ENCODE measurements at regions not wholly inside any gene's neighbourhood (a gene's known extent, or its start where the extent isn't known, plus 50 kb on each side); places are given as distances from the start of the nearest gene placed in this dataset.

GRCh38 chr1:79396901-79397300 is 390.4 kb upstream of the ADGRL4 start:
- no peak for TF ChIP-seq CTCF (IDR thresholded peaks at IDR 0.05; ENCODE audit: unreplicated experiment)
- no peak for DNase-seq (ENCODE audit: low spot score, unreplicated experiment)
- no peak overlapping the region for H3K27ac Mint-ChIP-seq
- H3K9me3 Mint-ChIP-seq (ENCODE audit: low read depth): no peaks in the 10 kb centered on the region
- no peaks in the 10 kb centered on the region for H3K36me3 Mint-ChIP-seq (ENCODE audit: insufficient read depth)
- no peak overlapping the region for H3K4me3 Mint-ChIP-seq (ENCODE audit: low read depth)
- no peaks in the 10 kb centered on the region for H3K27me3 Mint-ChIP-seq
- H3K4me1 Mint-ChIP-seq (ENCODE audit: low read depth): peaks cover 4% of the 10 kb centered on the region

GRCh38 chr1:79388694-79389361 is 382.3 kb upstream of the ADGRL4 start:
- peaks cover 1% of the 10 kb centered on the region for H3K36me3 Mint-ChIP-seq (ENCODE audit: insufficient read depth)
- no peak overlapping the region for H3K27ac Mint-ChIP-seq
- H3K4me1 Mint-ChIP-seq (ENCODE audit: low read depth): peaks cover 5% of the 10 kb centered on the region
- H3K27me3 Mint-ChIP-seq: no peaks in the 10 kb centered on the region
- peaks cover 3% of the 10 kb centered on the region for H3K9me3 Mint-ChIP-seq (ENCODE audit: low read depth)
- no peak for DNase-seq (ENCODE audit: low spot score, unreplicated experiment)
- no peak for TF ChIP-seq CTCF (IDR thresholded peaks at IDR 0.05; ENCODE audit: unreplicated experiment)
- H3K4me3 Mint-ChIP-seq (ENCODE audit: low read depth): no peak overlapping the region

GRCh38 chr1:79386730-79387129 is 380.2 kb upstream of the ADGRL4 start:
- TF ChIP-seq CTCF (IDR thresholded peaks at IDR 0.05; ENCODE audit: unreplicated experiment): no peak
- no peaks in the 10 kb centered on the region for H3K4me1 Mint-ChIP-seq (ENCODE audit: low read depth)
- no peak overlapping the region for H3K27ac Mint-ChIP-seq
- H3K36me3 Mint-ChIP-seq (ENCODE audit: insufficient read depth): peaks cover 1% of the 10 kb centered on the region
- no peaks in the 10 kb centered on the region for H3K27me3 Mint-ChIP-seq
- DNase-seq (ENCODE audit: low spot score, unreplicated experiment): no peak
- no peak overlapping the region for H3K4me3 Mint-ChIP-seq (ENCODE audit: low read depth)
- peaks cover 3% of the 10 kb centered on the region for H3K9me3 Mint-ChIP-seq (ENCODE audit: low read depth)

- no peaks in the 10 kb centered on the region for H3K36me3 Mint-ChIP-seq (ENCODE audit: insufficient read depth)
- no peak overlapping the region for H3K4me3 Mint-ChIP-seq (ENCODE audit: low read depth)
- DNase-seq (ENCODE audit: low spot score, unreplicated experiment): no peak
- no peak overlapping the region for H3K27ac Mint-ChIP-seq
- TF ChIP-seq CTCF (IDR thresholded peaks at IDR 0.05; ENCODE audit: unreplicated experiment): no peak
- H3K4me1 Mint-ChIP-seq (ENCODE audit: low read depth): peaks cover 4% of the 10 kb centered on the region
- no peaks in the 10 kb centered on the region for H3K9me3 Mint-ChIP-seq (ENCODE audit: low read depth)
- H3K27me3 Mint-ChIP-seq: no peaks in the 10 kb centered on the region
These were observed 373.5 kb upstream of the ADGRL4 start for GRCh38 chr1:79380078-79380477.

GRCh38 chr1:79376106-79376505 is 369.6 kb upstream of the ADGRL4 start:
- no peaks in the 10 kb centered on the region for H3K9me3 Mint-ChIP-seq (ENCODE audit: low read depth)
- no peak overlapping the region for H3K4me3 Mint-ChIP-seq (ENCODE audit: low read depth)
- H3K27me3 Mint-ChIP-seq: no peaks in the 10 kb centered on the region
- no peak for DNase-seq (ENCODE audit: low spot score, unreplicated experiment)
- TF ChIP-seq CTCF (IDR thresholded peaks at IDR 0.05; ENCODE audit: unreplicated experiment): no peak
- H3K27ac Mint-ChIP-seq: no peak overlapping the region
- peaks cover 4% of the 10 kb centered on the region for H3K4me1 Mint-ChIP-seq (ENCODE audit: low read depth)
- H3K36me3 Mint-ChIP-seq (ENCODE audit: insufficient read depth): no peaks in the 10 kb centered on the region
